GM12878 (cell line): ENCODE measurements at regions not wholly inside any gene's neighbourhood (a gene's known extent, or its start where the extent isn't known, plus 50 kb on each side); places are given as distances from the start of the nearest gene placed in this dataset.

Source experiments
- CTCF ChIP-seq, 3 experiments: IDR thresholded peaks in 2 of 3; conservative IDR thresholded peaks in 1 of 3; 2 replicates each; pipeline ENCODE4 v1.5.1; 2011; ENCODE audit warnings: low read depth in 3 of 3, low read length in 3 of 3, mild to moderate bottlenecking in 3 of 3, control low read depth in 2 of 3, moderate library complexity in 2 of 3, inconsistent platforms in 1 of 3, mixed read lengths in 1 of 3; ENCODE audit not compliant: control insufficient read depth in 2 of 3, insufficient read depth in 1 of 3; ENCODE audit errors: extremely low read depth in 1 of 3
- HDAC2 ChIP-seq: fragments of 200-600 bp; sonication (generic); IDR thresholded peaks from 2 replicates; pipeline ENCODE4 v1.6.1; 2017
- SP1 ChIP-seq: IDR thresholded peaks from one replicate; pipeline ENCODE4 v1.6.1; 2011; ENCODE audit warnings: low read depth, low read length

GRCh38 chr6:21691685-21692346 lies 98.3 kb downstream of the SOX4 start:
- no peak for TF ChIP-seq CTCF (IDR thresholded peaks at IDR 0.05 in 2 of 3, conservative IDR thresholded peaks at IDR 0.05 in 1 of 3; ENCODE audit: control insufficient read depth in 2 of 3, extremely low read depth in 1 of 3, insufficient read depth in 1 of 3, low read depth in 3 of 3, low read length in 3 of 3)
- TF ChIP-seq HDAC2: no peak
- TF ChIP-seq SP1: no peak
